Parathyroid adenoma (tissue), 2 donors: ENCODE measurements at regions not wholly inside any gene's neighbourhood (a gene's known extent, or its start where the extent isn't known, plus 50 kb on each side); places are given as distances from the start of the nearest gene placed in this dataset.

ENCODE experiments used
- H2AFZ ChIP-seq: fragments of 300-600 bp; sonication (generic); one replicate; pipeline ENCODE4 v1.7.0; 2017; ENCODE audit warnings: antibody characterized with exemption, mild to moderate bottlenecking
- H3K27ac ChIP-seq: fragments of 300-600 bp; sonication (generic); one replicate; pipeline ENCODE4 v1.7.0; 2017
- H3K27me3 ChIP-seq: fragments of 300-600 bp; sonication (generic); one replicate; pipeline ENCODE4 v1.7.0; 2017; ENCODE audit warnings: low read length; ENCODE audit not compliant: control insufficient read depth, insufficient read depth
- H3K36me3 ChIP-seq: fragments of 300-600 bp; sonication (generic); one replicate; pipeline ENCODE4 v1.7.0; 2017; ENCODE audit warnings: low read length; ENCODE audit not compliant: control insufficient read depth, insufficient read depth
- H3K4me1 ChIP-seq: fragments of 300-600 bp; sonication (generic); one replicate; pipeline ENCODE4 v1.7.0; 2017; ENCODE audit warnings: control low read depth
- H3K4me2 ChIP-seq: fragments of 300-600 bp; sonication (generic); one replicate; pipeline ENCODE4 v1.7.0; 2017; ENCODE audit warnings: low read length
- H3K4me3 ChIP-seq: fragments of 300-600 bp; sonication (generic); one replicate; pipeline ENCODE4 v1.7.0; 2017; ENCODE audit warnings: low read depth, low read length
- H3K79me2 ChIP-seq: fragments of 300-600 bp; sonication (generic); one replicate; pipeline ENCODE4 v1.7.0; 2017; ENCODE audit warnings: control low read depth
- H3K9ac ChIP-seq: fragments of 300-600 bp; sonication (generic); one replicate; pipeline ENCODE4 v1.7.0; 2017; ENCODE audit warnings: mild to moderate bottlenecking
- H3K9me3 ChIP-seq: fragments of 300-600 bp; sonication (generic); one replicate; pipeline ENCODE4 v1.7.0; 2017; ENCODE audit warnings: low read length; ENCODE audit not compliant: control insufficient read depth
- CTCF ChIP-seq: fragments of 300-600 bp; sonication (generic); IDR thresholded peaks from one replicate; pipeline ENCODE4 v1.7.0; 2017; ENCODE audit warnings: antibody characterized with exemption, mild to moderate bottlenecking
- donor health status: primary hyperparathyroidism.

GRCh38 chr21:27369978-27370571 lies 403.2 kb upstream of the ADAMTS5 start:
- no peak overlapping the region for H3K27ac ChIP-seq

DNA sequence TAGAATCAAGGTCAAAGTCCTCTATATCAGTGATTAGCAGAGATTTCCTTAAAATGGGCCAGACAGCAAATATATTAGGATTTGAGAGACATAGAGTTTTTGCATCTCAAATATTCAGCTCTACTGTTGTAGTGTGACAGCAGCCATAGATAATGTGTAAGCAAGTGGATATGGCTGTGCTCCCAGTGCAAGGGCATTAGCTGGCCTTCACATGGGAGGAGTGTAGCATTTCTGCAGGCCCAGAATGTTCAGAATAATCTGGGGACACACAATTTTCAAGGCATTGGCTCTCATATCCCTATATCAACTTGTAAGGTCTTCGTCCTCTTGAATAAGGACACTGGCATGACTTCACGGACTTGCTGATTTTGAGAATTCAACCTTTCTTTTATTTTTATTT lies 402.3 kb upstream of the ADAMTS5 start:
- no peak overlapping the region for H2AFZ ChIP-seq
- no peaks in the 10 kb centered on the region for H3K9me3 ChIP-seq
- no peak for TF ChIP-seq CTCF
- H3K4me2 ChIP-seq, result no peak overlapping the region
- H3K36me3 ChIP-seq, result no peaks in the 10 kb centered on the region
- no peak overlapping the region for H3K4me3 ChIP-seq
- H3K27ac ChIP-seq, result no peak overlapping the region
- H3K79me2 ChIP-seq, result no peaks in the 10 kb centered on the region
- H3K4me1 ChIP-seq, result no peaks in the 10 kb centered on the region
- no peaks in the 10 kb centered on the region for H3K27me3 ChIP-seq
- no peak overlapping the region for H3K9ac ChIP-seq

More at GRCh38 chr21:27369978-27370571, 403.2 kb upstream of the ADAMTS5 start:
- no peaks in the 10 kb centered on the region for H3K9me3 ChIP-seq
- H3K9ac ChIP-seq, result no peak overlapping the region
- H3K4me3 ChIP-seq, result no peak overlapping the region
- H3K4me2 ChIP-seq, result no peak overlapping the region
- H3K79me2 ChIP-seq, result no peaks in the 10 kb centered on the region
- H3K4me1 ChIP-seq, result no peaks in the 10 kb centered on the region
- no peak for TF ChIP-seq CTCF
- no peaks in the 10 kb centered on the region for H3K36me3 ChIP-seq
- no peak overlapping the region for H2AFZ ChIP-seq
- H3K27me3 ChIP-seq, result no peaks in the 10 kb centered on the region

DNA sequence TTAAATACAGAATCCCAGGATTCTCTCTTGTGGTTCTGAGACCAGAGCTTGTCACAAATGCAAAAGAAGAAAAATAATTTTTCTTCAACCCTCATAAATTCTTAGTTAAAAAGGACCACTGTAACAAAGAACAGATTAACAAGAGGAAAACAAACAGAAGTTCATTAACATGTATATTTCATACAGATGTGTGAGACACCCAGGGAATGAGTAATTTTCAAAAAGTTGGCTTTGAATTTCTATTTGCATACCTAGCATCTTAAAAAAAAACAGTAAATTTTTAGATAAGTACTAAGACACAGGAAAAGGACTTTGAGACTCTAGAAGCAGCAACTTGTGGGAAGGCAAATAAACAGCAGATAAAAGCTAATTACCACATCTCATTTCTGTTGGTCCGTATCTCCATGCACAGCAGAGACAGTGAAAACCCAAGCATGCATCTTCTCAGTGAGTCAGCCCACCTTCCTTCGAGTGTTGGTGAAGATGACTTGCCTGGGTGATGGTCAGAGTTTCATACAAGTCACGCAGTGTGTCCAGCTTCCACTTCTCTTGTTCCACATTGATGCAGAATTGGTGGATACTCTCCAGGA lies 399.9 kb upstream of the ADAMTS5 start:
- Histone ChIP-seq H3K9ac (no peak overlapping the region), H3K9me3 (no peaks in the 10 kb centered on the region), H3K4me1 (no peaks in the 10 kb centered on the region), H3K36me3 (no peaks in the 10 kb centered on the region), H3K79me2 (no peaks in the 10 kb centered on the region), H3K4me2 (no peak overlapping the region), H3K27me3 (no peaks in the 10 kb centered on the region), H3K27ac (no peak overlapping the region), H2AFZ (no peak overlapping the region), H3K4me3 (no peak overlapping the region)
- TF ChIP-seq CTCF, result no peak

DNA sequence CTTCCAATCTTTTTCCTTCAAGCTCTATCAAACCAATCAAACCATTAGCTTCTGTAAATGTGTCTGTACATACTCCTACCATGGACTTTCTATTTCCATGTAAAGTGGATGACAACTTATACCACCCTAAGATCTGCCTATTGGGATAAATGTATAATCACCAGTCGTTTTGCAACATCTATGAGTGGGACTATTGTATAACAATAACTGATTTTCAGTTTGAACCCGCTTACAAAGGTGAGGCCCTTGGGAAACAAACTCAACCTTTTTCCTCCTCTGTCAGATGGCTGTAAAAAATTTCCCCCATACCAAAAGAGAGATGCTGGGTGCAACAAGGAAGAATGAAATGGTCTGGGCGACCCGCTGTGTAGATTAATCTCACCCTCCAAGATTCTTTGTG lies 399.1 kb upstream of the ADAMTS5 start:
- H3K27ac ChIP-seq, result no peak overlapping the region
- H3K79me2 ChIP-seq, result no peaks in the 10 kb centered on the region
- H3K4me1 ChIP-seq, result no peaks in the 10 kb centered on the region
- no peak overlapping the region for H3K9ac ChIP-seq
- H3K36me3 ChIP-seq, result no peaks in the 10 kb centered on the region
- no peak overlapping the region for H3K4me3 ChIP-seq
- H3K27me3 ChIP-seq, result no peaks in the 10 kb centered on the region
- H3K9me3 ChIP-seq, result no peaks in the 10 kb centered on the region
- H3K4me2 ChIP-seq, result no peak overlapping the region
- TF ChIP-seq CTCF, result no peak
- no peak overlapping the region for H2AFZ ChIP-seq

- no peak overlapping the region for H3K4me3 ChIP-seq
- no peak overlapping the region for H3K9ac ChIP-seq
- no peaks in the 10 kb centered on the region for H3K27me3 ChIP-seq
- no peaks in the 10 kb centered on the region for H3K79me2 ChIP-seq
- no peaks in the 10 kb centered on the region for H3K36me3 ChIP-seq
- no peak for TF ChIP-seq CTCF
- no peaks in the 10 kb centered on the region for H3K9me3 ChIP-seq
- H2AFZ ChIP-seq, result no peak overlapping the region
- H3K27ac ChIP-seq, result no peak overlapping the region
- H3K4me2 ChIP-seq, result no peak overlapping the region
- H3K4me1 ChIP-seq, result no peaks in the 10 kb centered on the region
Measured at GRCh38 chr21:27365394-27365793, 398.5 kb upstream of the ADAMTS5 start.
